ENCODE measurements at regions not wholly inside any gene's neighbourhood (a gene's known extent, or its start where the extent isn't known, plus 50 kb on each side); places are given as distances from the start of the nearest gene placed in this dataset.
"Not testable (repeated sequence)": the region's sequence is repeated elsewhere in the genome, so short reads cannot be mapped to it uniquely, and the experiment has no call there.

DNA sequence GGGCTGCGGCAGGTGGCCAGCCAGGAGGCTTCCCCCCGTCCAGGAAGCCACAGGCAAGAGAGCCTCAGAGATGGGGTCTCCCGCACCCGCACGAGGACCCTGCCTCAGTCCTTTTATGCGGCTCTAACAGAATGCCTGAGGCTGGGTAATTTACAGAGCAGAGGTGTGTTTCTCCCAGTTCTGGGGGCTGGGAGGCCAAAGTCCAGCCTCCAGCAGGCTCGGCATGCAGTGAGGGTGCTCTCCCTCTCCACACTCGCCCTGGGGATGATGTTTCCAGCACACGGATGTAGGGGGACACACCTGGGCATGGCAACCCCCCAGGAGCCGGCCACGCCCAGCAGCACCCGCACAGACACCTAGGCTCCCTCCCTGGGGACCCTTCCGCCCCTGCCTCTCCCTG, 95.4 kb upstream of the PPP1R26 start:
- no peak overlapping the region for H3K9ac ChIP-seq (ENCODE audit: low read length)
- H3K9me3 ChIP-seq (ENCODE audit: low read length): no peaks in the 10 kb centered on the region
- H3K4me3 ChIP-seq (ENCODE audit: low read length): no peak overlapping the region
- no peaks in the 10 kb centered on the region for H3K79me2 ChIP-seq (ENCODE audit: low read length)
- H3K9me2 ChIP-seq (replicated peaks; ENCODE audit: insufficient read depth, low read length): no peaks in the 10 kb centered on the region
- DNase-seq: no peak
- no peaks in the 10 kb centered on the region for H3K27me3 ChIP-seq (ENCODE audit: low read length)
- H2AFZ ChIP-seq (ENCODE audit: low read length): no peak overlapping the region
- H3K27ac ChIP-seq (ENCODE audit: low read length): no peak overlapping the region
- H4K20me1 ChIP-seq (ENCODE audit: insufficient read depth, low read depth, low read length): no peaks in the 10 kb centered on the region
- H3K4me2 ChIP-seq (ENCODE audit: low read depth, low read length, poor library complexity, severe bottlenecking): no peak overlapping the region
- H3K36me3 ChIP-seq (ENCODE audit: insufficient read depth, low read length): no peaks in the 10 kb centered on the region
- no peaks in the 10 kb centered on the region for H3K4me1 ChIP-seq (ENCODE audit: low read length)

DNA sequence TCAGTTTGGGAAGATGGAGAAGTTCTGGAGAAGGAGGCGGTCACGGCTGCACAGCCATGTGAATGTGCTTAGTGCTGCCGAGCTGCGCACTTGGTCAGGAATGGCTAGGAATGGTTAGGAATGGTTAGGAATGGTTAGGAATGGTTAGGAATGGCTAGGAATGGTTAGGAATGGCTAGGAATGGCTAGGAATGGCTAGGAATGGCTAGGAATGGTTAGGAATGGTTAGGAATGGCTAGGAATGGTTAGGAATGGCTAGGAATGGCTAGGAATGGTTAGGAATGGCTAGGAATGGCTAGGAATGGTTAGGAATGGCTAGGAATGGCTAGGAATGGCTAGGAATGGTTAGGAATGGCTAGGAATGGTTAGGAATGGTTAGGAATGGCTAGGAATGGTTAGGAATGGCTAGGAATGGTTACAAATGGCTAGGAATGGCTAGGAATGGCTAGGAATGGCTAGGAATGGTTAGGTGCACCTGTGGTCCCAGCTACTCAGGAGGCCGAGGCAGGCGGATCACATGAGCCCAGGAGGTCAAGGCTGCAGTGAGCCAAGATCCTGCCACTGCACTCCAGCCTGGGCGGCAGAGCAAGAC, 94.7 kb upstream of the PPP1R26 start:
- H3K4me2 ChIP-seq (ENCODE audit: low read depth, low read length, poor library complexity, severe bottlenecking); H3K9me2 ChIP-seq (replicated peaks; ENCODE audit: insufficient read depth, low read length); DNase-seq; H3K9me3 ChIP-seq (ENCODE audit: low read length); H2AFZ ChIP-seq (ENCODE audit: low read length); H3K36me3 ChIP-seq (ENCODE audit: insufficient read depth, low read length); H3K9ac ChIP-seq (ENCODE audit: low read length); H3K27ac ChIP-seq (ENCODE audit: low read length); H3K27me3 ChIP-seq (ENCODE audit: low read length); H4K20me1 ChIP-seq (ENCODE audit: insufficient read depth, low read depth, low read length); H3K79me2 ChIP-seq (ENCODE audit: low read length); H3K4me3 ChIP-seq (ENCODE audit: low read length); H3K4me1 ChIP-seq (ENCODE audit: low read length): not testable (repeated sequence)

- Histone ChIP-seq H3K36me3 (ENCODE audit: insufficient read depth, low read length) (no peaks in the 10 kb centered on the region), H3K4me2 (ENCODE audit: low read depth, low read length, poor library complexity, severe bottlenecking) (no peak overlapping the region), H3K79me2 (ENCODE audit: low read length) (no peaks in the 10 kb centered on the region), H3K9me3 (ENCODE audit: low read length) (no peaks in the 10 kb centered on the region), H3K27ac (ENCODE audit: low read length) (no peak overlapping the region), H3K4me1 (ENCODE audit: low read length) (no peaks in the 10 kb centered on the region), H3K4me3 (ENCODE audit: low read length) (no peak overlapping the region), H4K20me1 (ENCODE audit: insufficient read depth, low read depth, low read length) (no peaks in the 10 kb centered on the region), H3K9me2 (replicated peaks; ENCODE audit: insufficient read depth, low read length) (no peaks in the 10 kb centered on the region), H2AFZ (ENCODE audit: low read length) (no peak overlapping the region), H3K9ac (ENCODE audit: low read length) (no peak overlapping the region), H3K27me3 (ENCODE audit: low read length) (no peaks in the 10 kb centered on the region)
- DNase-seq: no peak
These were observed 93.8 kb upstream of the PPP1R26 start for GRCh38 chr9:135385793-135386192.

DNA sequence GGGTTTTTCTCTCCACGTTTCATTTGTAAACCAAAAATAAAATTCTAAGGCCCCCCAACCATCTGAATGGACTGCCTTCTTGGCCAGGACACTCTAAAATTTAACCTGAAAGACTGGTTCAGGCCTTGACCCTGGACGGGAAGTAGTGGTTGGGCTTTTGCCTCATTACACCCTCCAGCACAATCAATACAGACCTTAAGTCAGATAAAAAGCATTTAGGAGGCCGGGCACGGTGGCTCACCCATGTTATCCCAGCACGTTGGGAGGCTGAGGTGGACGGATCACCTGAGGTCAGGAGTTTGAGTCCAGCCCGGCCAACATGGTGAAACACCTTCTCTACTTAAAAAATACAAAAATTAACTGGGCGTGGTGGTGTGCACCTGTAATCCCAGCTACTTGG, 91.6 kb upstream of the PPP1R26 start:
- Histone ChIP-seq H3K27ac (ENCODE audit: low read length) (no peak overlapping the region), H3K27me3 (ENCODE audit: low read length) (no peaks in the 10 kb centered on the region), H3K4me1 (ENCODE audit: low read length) (no peaks in the 10 kb centered on the region), H3K9me2 (replicated peaks; ENCODE audit: insufficient read depth, low read length) (no peaks in the 10 kb centered on the region), H3K36me3 (ENCODE audit: insufficient read depth, low read length) (no peaks in the 10 kb centered on the region), H2AFZ (ENCODE audit: low read length) (no peak overlapping the region), H3K4me3 (ENCODE audit: low read length) (no peak overlapping the region), H3K9ac (ENCODE audit: low read length) (no peak overlapping the region), H3K4me2 (ENCODE audit: low read depth, low read length, poor library complexity, severe bottlenecking) (no peak overlapping the region), H4K20me1 (ENCODE audit: insufficient read depth, low read depth, low read length) (no peaks in the 10 kb centered on the region), H3K9me3 (ENCODE audit: low read length) (no peaks in the 10 kb centered on the region), H3K79me2 (ENCODE audit: low read length) (no peaks in the 10 kb centered on the region)
- no peak for DNase-seq

- H3K9me2 ChIP-seq (replicated peaks; ENCODE audit: insufficient read depth, low read length): no peaks in the 10 kb centered on the region
- no peak overlapping the region for H2AFZ ChIP-seq (ENCODE audit: low read length)
- H3K9me3 ChIP-seq (ENCODE audit: low read length): no peaks in the 10 kb centered on the region
- H4K20me1 ChIP-seq (ENCODE audit: insufficient read depth, low read depth, low read length): no peaks in the 10 kb centered on the region
- DNase-seq: peak; percentile 46
- no peak overlapping the region for H3K4me3 ChIP-seq (ENCODE audit: low read length)
- no peaks in the 10 kb centered on the region for H3K4me1 ChIP-seq (ENCODE audit: low read length)
- no peaks in the 10 kb centered on the region for H3K79me2 ChIP-seq (ENCODE audit: low read length)
- no peak overlapping the region for H3K9ac ChIP-seq (ENCODE audit: low read length)
- H3K4me2 ChIP-seq (ENCODE audit: low read depth, low read length, poor library complexity, severe bottlenecking): no peak overlapping the region
- H3K36me3 ChIP-seq (ENCODE audit: insufficient read depth, low read length): no peaks in the 10 kb centered on the region
- no peaks in the 10 kb centered on the region for H3K27me3 ChIP-seq (ENCODE audit: low read length)
- H3K27ac ChIP-seq (ENCODE audit: low read length): no peak overlapping the region
These were observed 91.1 kb upstream of the PPP1R26 start for GRCh38 chr9:135388530-135388929.

GRCh38 chr9:135391759-135392158, 87.8 kb upstream of the PPP1R26 start:
- Histone ChIP-seq H3K9me3 (ENCODE audit: low read length) (no peaks in the 10 kb centered on the region), H3K9me2 (replicated peaks; ENCODE audit: insufficient read depth, low read length) (no peaks in the 10 kb centered on the region), H3K27me3 (ENCODE audit: low read length) (no peaks in the 10 kb centered on the region), H3K27ac (ENCODE audit: low read length) (no peak overlapping the region), H3K4me1 (ENCODE audit: low read length) (no peaks in the 10 kb centered on the region), H3K4me3 (ENCODE audit: low read length) (no peak overlapping the region), H2AFZ (ENCODE audit: low read length) (no peak overlapping the region), H3K9ac (ENCODE audit: low read length) (no peak overlapping the region), H4K20me1 (ENCODE audit: insufficient read depth, low read depth, low read length) (no peaks in the 10 kb centered on the region), H3K79me2 (ENCODE audit: low read length) (no peaks in the 10 kb centered on the region), H3K4me2 (ENCODE audit: low read depth, low read length, poor library complexity, severe bottlenecking) (no peak overlapping the region), H3K36me3 (ENCODE audit: insufficient read depth, low read length) (no peaks in the 10 kb centered on the region)
- DNase-seq: no peak

DNA sequence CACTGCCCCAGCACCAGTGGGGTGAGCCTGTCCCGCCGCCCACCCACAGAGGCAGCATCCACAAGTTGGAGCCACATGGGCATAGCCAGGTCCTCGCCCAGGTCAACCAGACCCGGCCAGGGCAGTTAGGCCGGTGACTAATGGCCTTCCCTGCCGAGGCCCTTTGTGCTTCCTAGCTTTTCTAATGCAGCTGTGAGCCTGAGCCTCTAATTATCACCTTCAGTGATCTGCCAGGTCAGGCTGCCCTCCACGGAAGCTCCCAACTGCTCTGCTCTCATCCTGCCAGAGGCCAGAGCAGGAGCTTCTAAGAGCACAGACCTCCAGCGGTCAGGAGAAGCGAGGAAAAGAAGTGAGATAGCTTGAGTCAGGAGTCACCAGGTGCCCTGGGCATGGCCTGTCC, 87.1 kb upstream of the PPP1R26 start:
- Histone ChIP-seq H3K9ac (ENCODE audit: low read length) (no peak overlapping the region), H3K36me3 (ENCODE audit: insufficient read depth, low read length) (no peaks in the 10 kb centered on the region), H3K4me3 (ENCODE audit: low read length) (no peak overlapping the region), H4K20me1 (ENCODE audit: insufficient read depth, low read depth, low read length) (no peaks in the 10 kb centered on the region), H3K9me3 (ENCODE audit: low read length) (no peaks in the 10 kb centered on the region), H3K9me2 (replicated peaks; ENCODE audit: insufficient read depth, low read length) (no peaks in the 10 kb centered on the region), H3K79me2 (ENCODE audit: low read length) (no peaks in the 10 kb centered on the region), H3K4me2 (ENCODE audit: low read depth, low read length, poor library complexity, severe bottlenecking) (no peak overlapping the region), H3K27me3 (ENCODE audit: low read length) (no peaks in the 10 kb centered on the region), H2AFZ (ENCODE audit: low read length) (no peak overlapping the region), H3K4me1 (ENCODE audit: low read length) (no peaks in the 10 kb centered on the region), H3K27ac (ENCODE audit: low read length) (no peak overlapping the region)
- no peak for DNase-seq

DNA sequence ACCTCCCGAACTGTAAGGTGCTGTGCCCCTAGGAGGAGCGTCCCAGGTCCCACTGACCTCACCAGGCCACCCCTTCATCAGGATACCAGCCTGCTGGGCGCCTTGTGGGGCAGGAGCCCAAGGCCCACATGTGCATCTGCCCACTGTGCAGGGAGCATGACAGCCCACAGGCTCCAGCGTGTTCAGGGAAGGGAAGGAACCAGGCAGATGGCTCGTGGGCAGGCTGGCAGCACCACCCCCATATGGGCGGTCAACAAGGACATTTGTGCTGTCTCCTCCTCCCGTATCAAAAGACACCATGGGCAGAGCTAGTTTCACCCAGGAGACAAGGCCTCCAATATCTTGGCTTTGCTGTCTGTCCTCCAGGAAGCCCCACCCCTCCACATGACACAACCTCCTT, 85.5 kb upstream of the PPP1R26 start:
- Histone ChIP-seq H3K4me3 (ENCODE audit: low read length) (no peak overlapping the region), H3K79me2 (ENCODE audit: low read length) (no peaks in the 10 kb centered on the region), H2AFZ (ENCODE audit: low read length) (no peak overlapping the region), H3K36me3 (ENCODE audit: insufficient read depth, low read length) (no peaks in the 10 kb centered on the region), H3K4me1 (ENCODE audit: low read length) (no peaks in the 10 kb centered on the region), H3K9ac (ENCODE audit: low read length) (no peak overlapping the region), H3K9me2 (replicated peaks; ENCODE audit: insufficient read depth, low read length) (no peaks in the 10 kb centered on the region), H4K20me1 (ENCODE audit: insufficient read depth, low read depth, low read length) (no peaks in the 10 kb centered on the region), H3K27ac (ENCODE audit: low read length) (no peak overlapping the region), H3K4me2 (ENCODE audit: low read depth, low read length, poor library complexity, severe bottlenecking) (no peak overlapping the region), H3K27me3 (ENCODE audit: low read length) (no peaks in the 10 kb centered on the region), H3K9me3 (ENCODE audit: low read length) (no peaks in the 10 kb centered on the region)
- DNase-seq: no peak

Measured in Karpas-422 (cell line).